ENCODE measurements at regions not wholly inside any gene's neighbourhood (a gene's known extent, or its start where the extent isn't known, plus 50 kb on each side); places are given as distances from the start of the nearest gene placed in this dataset.
A peak's percentile ranks its signal among the peaks of the same experiment; 100 is the strongest.

DNA sequence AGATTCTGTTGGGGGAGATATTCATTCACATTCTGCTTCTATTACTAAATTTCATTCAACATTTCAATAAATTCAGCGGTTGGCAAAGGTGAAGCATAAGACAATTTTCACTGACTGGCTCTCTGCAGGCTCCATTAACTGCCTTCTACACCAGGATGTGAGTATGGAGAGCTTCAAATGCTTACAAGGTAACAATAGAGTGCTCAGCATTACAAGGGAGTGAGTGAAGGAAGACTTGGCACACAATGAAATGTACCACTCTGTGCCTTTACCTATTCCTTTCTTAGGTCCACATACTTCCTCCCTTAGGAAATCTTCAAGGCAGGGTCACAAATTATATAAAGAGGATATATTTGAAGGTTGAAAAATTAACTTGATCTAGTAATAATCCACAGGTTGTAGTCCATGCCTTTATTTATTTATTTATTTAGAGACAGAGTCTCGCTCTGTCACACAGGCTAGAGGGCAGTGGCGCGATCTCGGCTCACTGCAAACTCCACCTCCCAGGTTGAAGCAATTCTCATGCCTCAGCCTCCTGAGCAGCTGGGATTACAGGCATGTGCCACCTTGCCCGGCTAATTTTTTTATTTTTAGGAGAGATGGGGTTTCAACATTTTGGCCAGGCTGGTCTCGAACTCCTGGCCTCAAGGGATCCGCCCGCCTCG, 76.6 kb upstream of the FAM169A start:
- no peak overlapping the region for H3K4me3 ChIP-seq (ENCODE audit: low read length)
- TF ChIP-seq, protein P1, sequence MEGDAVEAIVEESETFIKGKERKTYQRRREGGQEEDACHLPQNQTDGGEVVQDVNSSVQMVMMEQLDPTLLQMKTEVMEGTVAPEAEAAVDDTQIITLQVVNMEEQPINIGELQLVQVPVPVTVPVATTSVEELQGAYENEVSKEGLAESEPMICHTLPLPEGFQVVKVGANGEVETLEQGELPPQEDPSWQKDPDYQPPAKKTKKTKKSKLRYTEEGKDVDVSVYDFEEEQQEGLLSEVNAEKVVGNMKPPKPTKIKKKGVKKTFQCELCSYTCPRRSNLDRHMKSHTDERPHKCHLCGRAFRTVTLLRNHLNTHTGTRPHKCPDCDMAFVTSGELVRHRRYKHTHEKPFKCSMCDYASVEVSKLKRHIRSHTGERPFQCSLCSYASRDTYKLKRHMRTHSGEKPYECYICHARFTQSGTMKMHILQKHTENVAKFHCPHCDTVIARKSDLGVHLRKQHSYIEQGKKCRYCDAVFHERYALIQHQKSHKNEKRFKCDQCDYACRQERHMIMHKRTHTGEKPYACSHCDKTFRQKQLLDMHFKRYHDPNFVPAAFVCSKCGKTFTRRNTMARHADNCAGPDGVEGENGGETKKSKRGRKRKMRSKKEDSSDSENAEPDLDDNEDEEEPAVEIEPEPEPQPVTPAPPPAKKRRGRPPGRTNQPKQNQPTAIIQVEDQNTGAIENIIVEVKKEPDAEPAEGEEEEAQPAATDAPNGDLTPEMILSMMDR (conservative IDR thresholded peaks at IDR 0.05; ENCODE audit: low read depth, low read length) = no peak
- no peak for DNase-seq (ENCODE audit: low read depth)

DNA sequence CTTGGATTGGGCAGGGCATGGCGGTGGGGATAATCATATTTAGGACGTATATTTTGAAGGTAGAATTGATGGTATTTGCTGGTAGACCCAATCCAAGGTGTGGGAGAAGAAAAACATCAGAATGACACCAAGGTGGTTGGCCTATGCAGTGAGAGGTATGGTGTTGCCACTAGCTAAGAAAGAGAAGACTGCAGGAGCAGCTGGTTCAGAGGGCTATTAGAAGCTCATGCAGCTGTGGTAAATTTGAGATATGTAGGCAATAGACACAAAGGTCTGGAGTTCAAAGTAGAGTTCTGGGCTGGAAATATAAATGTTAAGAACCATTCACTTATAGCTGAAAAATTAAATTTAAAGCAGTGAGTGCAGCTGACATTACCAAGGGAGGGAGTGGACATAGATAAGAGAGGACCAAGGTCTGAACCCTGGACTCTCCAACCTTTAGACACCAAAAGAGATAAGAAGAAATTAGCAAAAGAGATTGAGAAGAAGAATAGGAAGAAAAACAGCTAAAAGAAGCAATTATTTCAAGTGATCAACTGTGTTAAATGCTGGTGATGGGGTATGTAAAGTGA, 74.7 kb upstream of the FAM169A start:
- no peak overlapping the region for H3K4me3 ChIP-seq (ENCODE audit: low read length)
- TF ChIP-seq, protein P1 (conservative IDR thresholded peaks at IDR 0.05; ENCODE audit: low read depth, low read length) = no peak
- DNase-seq (ENCODE audit: low read depth) = no peak

DNA sequence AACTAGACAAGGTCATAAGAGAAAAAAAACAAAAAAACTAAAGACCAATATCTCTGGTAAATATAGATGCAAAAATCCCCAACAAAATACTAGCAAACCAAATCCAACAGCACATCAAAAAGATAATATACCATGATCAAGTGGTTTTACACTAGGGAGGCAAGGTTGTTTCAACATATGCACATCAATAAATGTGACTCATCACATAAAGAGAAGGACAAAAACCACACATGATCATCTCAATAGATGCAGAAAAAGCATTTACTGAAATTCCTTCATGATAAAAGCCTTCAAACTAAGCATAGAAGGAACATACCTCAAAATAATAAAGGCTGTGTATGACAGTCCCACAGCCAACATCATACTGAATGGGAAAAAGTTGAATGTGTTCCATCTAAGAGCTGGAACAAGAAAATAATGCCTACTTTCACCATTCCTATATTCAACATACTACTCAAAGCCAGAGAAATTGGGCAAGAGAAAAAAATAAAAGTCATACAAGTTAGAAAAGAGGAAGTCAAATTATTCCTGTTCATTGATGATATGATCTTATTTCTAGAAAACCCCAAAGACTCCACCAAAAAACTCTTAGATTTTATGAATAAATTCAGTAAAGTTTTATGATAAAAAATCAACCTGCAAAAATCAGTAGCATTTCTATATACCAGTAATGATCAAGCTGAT, 72.2 kb upstream of the FAM169A start:
- DNase-seq (ENCODE audit: low read depth) = no peak
- TF ChIP-seq, protein P1 (conservative IDR thresholded peaks at IDR 0.05; ENCODE audit: low read depth, low read length) = no peak
- H3K4me3 ChIP-seq (ENCODE audit: low read length) = no peak overlapping the region

DNA sequence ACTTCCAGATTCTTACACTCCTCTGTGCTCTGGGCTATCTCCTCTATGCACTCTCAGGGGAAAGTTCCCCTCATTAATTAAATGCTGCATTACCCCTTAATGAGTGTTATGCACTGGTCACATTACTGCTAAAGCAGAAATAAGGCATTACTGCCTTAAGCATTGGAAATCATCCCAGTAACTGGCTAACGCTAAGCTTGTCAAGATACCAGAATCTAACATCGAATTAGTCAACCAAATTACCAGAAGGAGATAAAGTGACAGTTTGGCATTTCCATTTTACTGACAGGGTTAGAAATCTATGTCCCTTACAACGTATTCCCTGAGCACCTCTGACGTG, 69.5 kb upstream of the FAM169A start:
- TF ChIP-seq, protein P1 (conservative IDR thresholded peaks at IDR 0.05; ENCODE audit: low read depth, low read length) = no peak
- H3K4me3 ChIP-seq (ENCODE audit: low read length) = no peak overlapping the region
- DNase-seq (ENCODE audit: low read depth) = peak; percentile 22

DNA sequence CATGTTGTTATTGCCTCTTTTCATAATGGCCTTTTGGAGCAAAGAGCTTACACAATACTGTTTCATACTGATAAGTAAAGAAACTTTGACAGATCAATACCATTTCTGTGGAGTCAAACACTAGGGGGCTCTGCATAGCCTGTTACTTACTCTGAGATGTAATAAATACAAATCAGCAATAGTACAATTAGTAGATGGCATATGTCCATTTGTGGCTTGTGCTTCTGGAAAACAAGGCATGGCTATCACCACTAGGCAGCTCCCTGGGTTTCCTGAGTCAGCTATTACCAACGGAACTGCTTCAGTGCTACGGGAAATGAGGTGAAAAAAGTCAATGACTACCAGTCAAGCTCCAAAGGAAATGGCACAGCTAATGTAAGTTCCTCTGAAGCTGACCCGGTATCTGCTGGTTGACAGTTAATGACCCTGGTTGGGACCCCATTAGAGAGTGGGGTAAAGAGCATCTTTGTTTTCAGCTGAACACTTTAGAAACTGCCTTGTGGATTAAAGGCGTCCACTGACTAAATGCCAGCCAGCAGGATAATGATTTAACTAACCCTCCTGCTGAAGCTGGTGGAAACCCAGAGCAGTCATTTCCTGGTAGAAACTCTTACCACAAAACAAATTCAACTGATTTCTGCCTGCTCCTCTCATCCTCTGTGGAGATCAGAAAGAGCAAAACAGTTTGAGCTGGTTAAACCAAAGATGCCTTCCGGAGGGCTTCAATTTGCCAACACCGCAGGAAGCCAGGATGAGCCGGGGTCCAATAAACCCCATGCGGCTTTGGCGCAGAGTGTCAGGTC, 69.0 kb upstream of the FAM169A start:
- DNase-seq (ENCODE audit: low read depth) = peak; percentile 25

DNA sequence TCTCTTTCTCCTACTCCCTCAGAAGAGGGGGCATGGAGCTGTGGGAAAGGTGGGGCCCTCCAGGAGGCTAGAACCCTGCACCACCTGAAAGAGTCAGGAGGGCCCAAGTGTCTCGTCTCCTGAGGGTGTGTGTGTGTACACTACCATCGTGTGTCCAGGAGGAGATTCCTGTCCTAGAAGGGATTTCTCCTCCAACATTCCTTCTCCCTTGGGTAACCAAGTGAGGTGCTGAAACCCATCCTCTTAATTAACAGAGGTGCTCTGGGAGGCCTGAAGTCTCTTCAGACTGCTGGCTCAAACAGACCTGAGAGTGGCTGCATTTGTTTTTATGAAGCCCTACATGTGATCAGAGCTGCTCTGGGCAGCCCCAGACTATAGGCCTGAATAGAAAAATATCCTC, 61.1 kb upstream of the FAM169A start:
- no peak for DNase-seq (ENCODE audit: low read depth)
- no peak overlapping the region for H3K4me3 ChIP-seq (ENCODE audit: low read length)
- TF ChIP-seq, protein P1 (conservative IDR thresholded peaks at IDR 0.05; ENCODE audit: low read depth, low read length) = no peak

More for the DNA sequence above, 69.0 kb upstream of the FAM169A start:
- peak overlapping the region; percentile 26 for H3K4me3 ChIP-seq (ENCODE audit: low read length)
- TF ChIP-seq, protein P1 (conservative IDR thresholded peaks at IDR 0.05; ENCODE audit: low read depth, low read length) = peak; percentile 54
